ENCODE measurements at regions not wholly inside any gene's neighbourhood (a gene's known extent, or its start where the extent isn't known, plus 50 kb on each side); places are given as distances from the start of the nearest gene placed in this dataset.

- peak; percentile 10 to 48 for DNase-seq
Measured at GRCh38 chr9:3732077-3733038, 206.6 kb upstream of the RFX3 start.

- no peak for DNase-seq
Measured at GRCh38 chr9:3730511-3730922, 204.7 kb upstream of the RFX3 start.

GRCh38 chr9:3721096-3721495 is 195.3 kb upstream of the RFX3 start:
- no peak for DNase-seq

GRCh38 chr9:3719286-3719685 is 193.5 kb upstream of the RFX3 start:
- no peak for DNase-seq

GRCh38 chr9:3716415-3716814 is 190.6 kb upstream of the RFX3 start:
- no peak for DNase-seq

- DNase-seq, result no peak
Measured at GRCh38 chr9:3708751-3709150, 182.9 kb upstream of the RFX3 start.

- no peak for DNase-seq
Measured at GRCh38 chr9:3704890-3705289, 179.1 kb upstream of the RFX3 start.

GRCh38 chr9:3700772-3701171 is 175.0 kb upstream of the RFX3 start:
- DNase-seq, result no peak

GRCh38 chr9:3699883-3700282 is 174.1 kb upstream of the RFX3 start:
- DNase-seq, result no peak

- DNase-seq, result no peak
Measured at GRCh38 chr9:3698531-3698930, 172.7 kb upstream of the RFX3 start.

GRCh38 chr9:3698076-3698475 is 172.3 kb upstream of the RFX3 start:
- no peak for DNase-seq

GRCh38 chr9:3696368-3696767 is 170.6 kb upstream of the RFX3 start:
- DNase-seq, result no peak

GRCh38 chr9:3692606-3693005 is 166.8 kb upstream of the RFX3 start:
- no peak for DNase-seq

- DNase-seq, result no peak
Measured at GRCh38 chr9:3689555-3689954, 163.8 kb upstream of the RFX3 start.

- no peak for DNase-seq
Measured at GRCh38 chr9:3687145-3687544, 161.3 kb upstream of the RFX3 start.

GRCh38 chr9:3682186-3682585 is 156.4 kb upstream of the RFX3 start:
- DNase-seq, result no peak

GRCh38 chr9:3677541-3677940 is 151.7 kb upstream of the RFX3 start:
- no peak for DNase-seq

- no peak for DNase-seq
Measured at GRCh38 chr9:3676766-3677165, 151.0 kb upstream of the RFX3 start.

- DNase-seq, result no peak
Measured at GRCh38 chr9:3675946-3676345, 150.1 kb upstream of the RFX3 start.

GRCh38 chr9:3674561-3674960 is 148.8 kb upstream of the RFX3 start:
- no peak for DNase-seq

- DNase-seq, result no peak
Measured at GRCh38 chr9:3672399-3672798, 146.6 kb upstream of the RFX3 start.

GRCh38 chr9:3664044-3664443 is 138.2 kb upstream of the RFX3 start:
- no peak for DNase-seq

- DNase-seq, result no peak
Measured at GRCh38 chr9:3662671-3663070, 136.9 kb upstream of the RFX3 start.

GRCh38 chr9:3660936-3661335 is 135.1 kb upstream of the RFX3 start:
- DNase-seq, result no peak

- DNase-seq, result no peak
Measured at GRCh38 chr9:3659647-3660046, 133.8 kb upstream of the RFX3 start.

All from CD4-positive, alpha-beta T cell treated with Interleukin-1 beta for 1 hour (primary cell).